DOHH2 (cell line): ENCODE measurements at regions not wholly inside any gene's neighbourhood (a gene's known extent, or its start where the extent isn't known, plus 50 kb on each side); places are given as distances from the start of the nearest gene placed in this dataset.

ENCODE experiments used
- CTCF ChIP-seq: fragments of 200-600 bp; sonication (generic); IDR thresholded peaks from one replicate; pipeline ENCODE4 v1.5.1; 2014; ENCODE audit warnings: antibody characterized with exemption, mild to moderate bottlenecking, low read depth, low read length; ENCODE audit not compliant: poor library complexity, severe bottlenecking
- EZH2phosphoT487 ChIP-seq: fragments of 200-600 bp; sonication (generic); IDR thresholded peaks from 2 replicates; pipeline ENCODE4 v1.6.1; 2017; ENCODE audit warnings: borderline replicate concordance, mild to moderate bottlenecking, antibody characterized with exemption, low read length, moderate library complexity, mixed read lengths

DNA sequence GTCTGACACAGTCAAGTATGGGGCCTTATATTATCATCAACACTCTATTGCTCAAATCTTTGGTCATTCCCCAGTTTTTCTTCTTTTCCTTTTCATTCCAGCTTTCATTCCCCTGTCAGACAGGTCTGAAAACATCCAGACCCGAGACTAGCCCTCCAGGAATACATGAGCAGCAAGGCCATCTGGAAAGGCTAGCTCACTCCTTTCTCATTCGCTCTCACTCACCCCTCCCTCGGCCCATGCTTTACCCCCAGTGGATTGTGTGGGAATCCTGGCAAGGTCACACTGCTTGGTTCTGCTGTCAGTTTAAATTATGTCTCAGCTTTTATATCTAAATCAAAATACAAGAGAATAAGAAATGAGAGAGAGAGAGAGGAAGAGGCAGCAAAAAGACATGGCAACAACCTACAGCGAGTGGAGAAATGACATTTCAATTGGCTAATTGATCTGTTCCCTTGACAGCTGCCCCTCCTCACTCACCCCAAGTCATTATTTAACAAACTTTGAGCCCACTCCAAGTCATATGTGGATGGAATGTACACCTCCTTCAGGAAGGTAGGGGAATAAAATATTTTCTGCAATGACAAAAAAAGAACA is 962.2 kb downstream of the TUSC7 start:
- TF ChIP-seq CTCF (no peak), EZH2phosphoT487 (no peak)
